HG03565 (cell line): ENCODE measurements at regions not wholly inside any gene's neighbourhood (a gene's known extent, or its start where the extent isn't known, plus 50 kb on each side); places are given as distances from the start of the nearest gene placed in this dataset.

Experiments
- ATAC-seq: cut with Tn5 transposase; IDR thresholded peaks from one replicate; pipeline ENCODE4 v1.9.1; 2021; ENCODE audit warnings: mild to moderate bottlenecking, moderate library complexity; ENCODE audit not compliant: unreplicated experiment

DNA sequence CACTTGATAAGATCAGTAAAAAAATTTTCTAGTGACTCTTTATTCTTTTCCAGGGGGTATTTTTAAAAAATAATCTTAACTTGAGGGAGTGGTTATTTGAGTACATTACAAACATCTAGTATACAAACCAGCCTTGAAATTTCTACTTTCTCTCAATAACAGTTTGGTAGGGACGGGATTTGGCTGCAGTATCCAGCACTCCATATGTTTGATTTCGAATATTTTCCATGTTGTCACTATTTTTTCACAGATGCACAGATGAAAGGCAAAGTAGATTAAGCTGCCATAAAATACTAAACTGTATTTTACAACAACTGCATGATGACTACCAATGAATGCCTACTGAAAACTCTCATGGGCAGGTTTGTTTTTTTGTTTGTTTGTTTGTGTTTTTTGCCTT, 225.0 kb downstream of the COX7B2 start:
- ATAC-seq = no peak

- no peak for ATAC-seq
Observed at GRCh38 chr4:46676364-46676763, 232.7 kb downstream of the COX7B2 start.

DNA sequence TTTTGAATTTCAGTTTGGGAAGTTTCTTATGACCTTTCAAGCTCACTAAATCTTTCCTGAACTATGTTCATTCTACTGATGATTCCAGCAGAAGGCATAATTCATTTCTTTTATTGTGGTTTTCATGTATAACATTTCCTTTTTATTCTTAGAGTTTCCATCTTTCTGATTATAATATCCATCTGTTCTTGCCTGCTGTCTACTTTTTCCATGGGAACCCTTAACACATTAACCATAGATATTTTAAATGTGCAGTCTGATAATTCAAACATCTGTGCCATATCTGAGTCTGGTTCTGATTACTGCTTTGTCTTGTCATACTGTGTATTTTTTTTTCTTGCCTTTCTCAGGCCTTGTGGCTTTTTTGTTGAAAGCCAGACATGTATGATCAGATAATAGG, 234.7 kb downstream of the COX7B2 start:
- no peak for ATAC-seq

- no peak for ATAC-seq
Observed at GRCh38 chr4:46667790-46668189, 241.3 kb downstream of the COX7B2 start.

DNA sequence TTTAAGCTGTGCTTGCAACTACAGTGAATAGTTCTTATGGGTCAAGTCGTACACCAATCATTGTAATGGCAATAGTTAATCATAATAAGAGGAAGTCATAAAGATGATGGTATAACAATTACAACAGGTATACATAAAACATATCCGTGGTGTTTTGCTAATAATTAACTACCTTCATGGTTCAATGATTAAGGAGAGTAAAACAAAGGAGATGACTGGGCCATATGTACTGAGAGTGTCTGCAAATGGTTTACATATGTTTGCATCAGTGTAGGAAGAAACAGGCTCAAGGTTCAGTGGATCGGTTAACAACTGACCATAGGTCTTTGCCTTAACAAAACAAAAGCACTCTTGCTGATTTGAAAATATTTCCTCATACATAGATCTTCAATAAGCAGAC, 253.0 kb downstream of the COX7B2 start:
- no peak for ATAC-seq

GRCh38 chr4:46653842-46654241, 255.2 kb downstream of the COX7B2 start:
- no peak for ATAC-seq

- ATAC-seq = no peak
Observed at GRCh38 chr4:46649390-46649789, 259.5 kb upstream of the GABRA2 start.

- peak; percentile 93 for ATAC-seq
Observed at GRCh38 chr4:46648088-46648744, 258.3 kb upstream of the GABRA2 start.

GRCh38 chr4:46645126-46645525, 255.2 kb upstream of the GABRA2 start:
- no peak for ATAC-seq
